Peyer's patch (tissue), 4 donors: ENCODE measurements at regions not wholly inside any gene's neighbourhood (a gene's known extent, or its start where the extent isn't known, plus 50 kb on each side); places are given as distances from the start of the nearest gene placed in this dataset.

ENCODE experiments used
- DNase-seq, 3 donors: peaks; one replicate each; pipeline ENCODE4 v3.0.0-alpha.2; 2017 to 2019
- H3K27ac ChIP-seq, 4 donors: fragments of 200-600 bp; sonication (generic); one replicate each; pipeline ENCODE4 v1.5.1; 2016 to 2019
- H3K27me3 ChIP-seq, 2 donors: fragments of 200-600 bp; sonication (generic); one replicate each; pipeline ENCODE4 v1.5.1; 2019
- H3K36me3 ChIP-seq, 3 donors: fragments of 200-600 bp; sonication (generic); one replicate each; pipeline ENCODE4 v1.5.1; 2016 to 2019
- H3K4me1 ChIP-seq, 4 donors: fragments of 200-600 bp; sonication (generic); one replicate each; pipeline ENCODE4 v1.5.1; 2016 to 2019
- H3K4me3 ChIP-seq, 4 donors: fragments of 200-600 bp; sonication (generic); 1 replicate in 3 of 4; 2 replicates in 1 of 4; pipeline ENCODE4 v1.5.1; 2016 to 2019; ENCODE audit warnings: mild to moderate bottlenecking in 1 of 4
- H3K9me3 ChIP-seq, 4 donors: fragments of 200-600 bp; sonication (generic); one replicate each; pipeline ENCODE4 v1.5.1; 2016 to 2019; ENCODE audit warnings: mild to moderate bottlenecking in 1 of 4
- POLR2A ChIP-seq, 2 donors: fragments of 450-650 bp; IDR thresholded peaks; one replicate each; pipeline ENCODE4 v1.5.1; 2017; ENCODE audit warnings: antibody characterized with exemption in 2 of 2, mild to moderate bottlenecking in 2 of 2, moderate library complexity in 2 of 2
- TF ChIP-seq, protein P1 (sequence below), 6 experiments: fragments of 450-650 bp in 4 of 6; fragments of 200-600 bp in 2 of 6; sonication (generic) in 1 of 6; IDR thresholded peaks; one replicate each; pipeline ENCODE4 v1.5.1; 2017 to 2019; ENCODE audit warnings: antibody characterized with exemption in 6 of 6, mild to moderate bottlenecking in 3 of 6, moderate library complexity in 1 of 6

- no peak for DNase-seq
- Histone ChIP-seq H3K27me3 (no peaks in the 10 kb centered on the region), H3K27ac (no peak overlapping the region), H3K4me1 (no peaks in the 10 kb centered on the region), H3K36me3 (no peaks in the 10 kb centered on the region), H3K4me3 (no peak overlapping the region), H3K9me3 (no peaks in the 10 kb centered on the region)
- no peak for TF ChIP-seq POLR2A (IDR thresholded peaks at IDR 0.05)
These were observed 109.4 kb upstream of the PCGF5 start for GRCh38 chr10:91111060-91111459.

GRCh38 chr10:91115618-91116390, 104.7 kb upstream of the PCGF5 start:
- H3K4me1 ChIP-seq = no peaks in the 10 kb centered on the region
- H3K27me3 ChIP-seq = no peaks in the 10 kb centered on the region
- H3K27ac ChIP-seq = no peak overlapping the region
- no peaks in the 10 kb centered on the region for H3K9me3 ChIP-seq
- no peak for TF ChIP-seq POLR2A (IDR thresholded peaks at IDR 0.05)
- TF ChIP-seq, protein P1, sequence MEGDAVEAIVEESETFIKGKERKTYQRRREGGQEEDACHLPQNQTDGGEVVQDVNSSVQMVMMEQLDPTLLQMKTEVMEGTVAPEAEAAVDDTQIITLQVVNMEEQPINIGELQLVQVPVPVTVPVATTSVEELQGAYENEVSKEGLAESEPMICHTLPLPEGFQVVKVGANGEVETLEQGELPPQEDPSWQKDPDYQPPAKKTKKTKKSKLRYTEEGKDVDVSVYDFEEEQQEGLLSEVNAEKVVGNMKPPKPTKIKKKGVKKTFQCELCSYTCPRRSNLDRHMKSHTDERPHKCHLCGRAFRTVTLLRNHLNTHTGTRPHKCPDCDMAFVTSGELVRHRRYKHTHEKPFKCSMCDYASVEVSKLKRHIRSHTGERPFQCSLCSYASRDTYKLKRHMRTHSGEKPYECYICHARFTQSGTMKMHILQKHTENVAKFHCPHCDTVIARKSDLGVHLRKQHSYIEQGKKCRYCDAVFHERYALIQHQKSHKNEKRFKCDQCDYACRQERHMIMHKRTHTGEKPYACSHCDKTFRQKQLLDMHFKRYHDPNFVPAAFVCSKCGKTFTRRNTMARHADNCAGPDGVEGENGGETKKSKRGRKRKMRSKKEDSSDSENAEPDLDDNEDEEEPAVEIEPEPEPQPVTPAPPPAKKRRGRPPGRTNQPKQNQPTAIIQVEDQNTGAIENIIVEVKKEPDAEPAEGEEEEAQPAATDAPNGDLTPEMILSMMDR (IDR thresholded peaks at IDR 0.05) = no peak
- no peak for DNase-seq
- no peaks in the 10 kb centered on the region for H3K36me3 ChIP-seq
- no peak overlapping the region for H3K4me3 ChIP-seq

DNA sequence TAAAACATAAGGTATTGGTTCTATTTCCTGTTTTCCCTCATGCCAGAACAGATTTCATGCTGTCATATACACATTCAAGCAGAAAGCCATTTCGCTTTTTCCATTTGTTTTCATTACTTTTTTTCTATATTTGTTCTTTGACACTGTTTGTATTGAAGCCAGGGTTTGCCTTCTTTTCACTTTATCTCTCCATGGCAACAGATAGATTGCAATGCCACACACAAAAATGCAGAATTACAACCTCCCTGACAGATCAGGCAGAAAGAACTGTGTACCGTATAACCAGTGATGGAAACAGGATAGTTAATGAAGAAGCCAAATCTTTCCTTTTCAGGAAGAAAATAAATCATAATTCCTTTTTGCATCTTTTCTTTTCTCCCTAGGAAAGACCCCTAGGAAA, 103.0 kb upstream of the PCGF5 start:
- no peak for DNase-seq
- Histone ChIP-seq H3K36me3 (no peaks in the 10 kb centered on the region), H3K4me3 (no peak overlapping the region), H3K4me1 (no peaks in the 10 kb centered on the region), H3K27ac (no peak overlapping the region), H3K9me3 (no peaks in the 10 kb centered on the region), H3K27me3 (no peaks in the 10 kb centered on the region)
- TF ChIP-seq POLR2A (IDR thresholded peaks at IDR 0.05) = no peak
- TF ChIP-seq, protein P1 (IDR thresholded peaks at IDR 0.05) = no peak

DNA sequence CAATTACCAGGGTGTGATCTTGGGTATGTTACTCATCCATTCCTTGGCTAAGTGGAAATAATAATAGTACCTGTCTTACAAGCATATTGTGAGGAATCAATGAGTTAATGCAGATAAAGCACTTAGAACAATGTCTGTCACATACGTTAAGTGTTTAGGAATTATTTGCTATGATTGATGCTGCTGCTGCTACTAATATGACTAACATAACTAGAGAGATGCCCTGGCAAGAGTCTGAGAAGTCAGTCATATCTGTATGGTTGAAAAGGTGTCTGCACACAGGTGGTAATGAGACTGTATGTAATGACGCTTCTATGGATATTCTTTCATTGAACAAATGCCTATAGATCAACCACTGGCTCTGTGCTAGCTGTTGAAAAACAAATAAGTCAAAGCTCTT, 100.1 kb upstream of the PCGF5 start:
- H3K4me1 ChIP-seq = no peaks in the 10 kb centered on the region
- H3K27me3 ChIP-seq = no peaks in the 10 kb centered on the region
- DNase-seq = no peak
- no peak overlapping the region for H3K4me3 ChIP-seq
- TF ChIP-seq, protein P1 (IDR thresholded peaks at IDR 0.05) = no peak
- no peak overlapping the region for H3K27ac ChIP-seq
- H3K36me3 ChIP-seq = no peaks in the 10 kb centered on the region
- no peaks in the 10 kb centered on the region for H3K9me3 ChIP-seq

DNA sequence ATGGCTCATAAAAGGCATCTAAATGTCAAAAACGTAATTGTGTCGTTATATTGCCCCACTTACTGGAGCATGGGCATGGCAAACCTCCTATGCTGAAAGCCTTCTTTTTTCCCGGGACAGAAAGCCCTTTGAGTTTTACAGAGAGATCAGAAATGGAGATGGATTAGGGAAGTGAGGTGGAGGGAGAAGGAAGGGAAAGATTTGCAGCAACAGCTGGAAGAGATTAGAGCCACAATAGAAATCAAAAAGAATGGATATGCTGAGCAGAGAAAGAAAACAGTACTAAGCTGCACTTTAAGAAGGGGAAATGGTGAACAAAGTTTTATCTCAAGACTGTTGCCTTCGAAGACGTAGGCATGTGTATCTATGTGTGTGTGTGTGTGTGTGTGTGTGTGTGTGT, 97.2 kb upstream of the PCGF5 start:
- no peaks in the 10 kb centered on the region for H3K9me3 ChIP-seq
- H3K4me3 ChIP-seq = no peak overlapping the region
- TF ChIP-seq, protein P1 (IDR thresholded peaks at IDR 0.05) = no peak
- no peak for TF ChIP-seq POLR2A (IDR thresholded peaks at IDR 0.05)
- no peak overlapping the region for H3K27ac ChIP-seq
- H3K36me3 ChIP-seq = no peaks in the 10 kb centered on the region
- H3K4me1 ChIP-seq = no peaks in the 10 kb centered on the region
- no peak for DNase-seq
- H3K27me3 ChIP-seq = no peaks in the 10 kb centered on the region

DNA sequence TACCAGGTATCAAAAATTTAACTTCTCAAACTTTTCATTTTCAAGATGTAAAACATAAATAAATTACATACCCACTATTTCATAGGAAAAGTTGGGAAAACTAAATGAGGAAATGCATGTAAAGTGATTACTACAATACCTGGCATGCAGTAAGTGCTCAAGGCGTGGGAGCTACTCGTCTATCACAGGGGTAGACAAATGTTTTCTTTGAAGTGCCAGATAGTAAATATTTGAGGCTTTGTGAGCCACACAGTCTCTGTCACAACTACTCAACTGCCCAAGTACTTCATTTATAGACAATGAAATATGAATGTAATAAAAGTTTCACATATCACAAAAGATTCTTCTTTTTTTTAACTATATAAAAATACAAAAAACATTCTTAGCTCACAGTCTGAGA, 96.4 kb upstream of the PCGF5 start:
- Histone ChIP-seq H3K4me3 (no peak overlapping the region), H3K4me1 (no peaks in the 10 kb centered on the region), H3K9me3 (no peaks in the 10 kb centered on the region), H3K36me3 (no peaks in the 10 kb centered on the region), H3K27ac (no peak overlapping the region), H3K27me3 (no peaks in the 10 kb centered on the region)
- DNase-seq = no peak
- no peak for TF ChIP-seq POLR2A (IDR thresholded peaks at IDR 0.05)
- TF ChIP-seq, protein P1 (IDR thresholded peaks at IDR 0.05) = no peak
